HG03378 (cell line): ENCODE measurements at regions not wholly inside any gene's neighbourhood (a gene's known extent, or its start where the extent isn't known, plus 50 kb on each side); places are given as distances from the start of the nearest gene placed in this dataset.

Experiments used
- ATAC-seq: cut with Tn5 transposase; IDR thresholded peaks from one replicate; pipeline ENCODE4 v1.9.1; 2021; ENCODE audit warnings: mild to moderate bottlenecking, moderate library complexity; ENCODE audit not compliant: unreplicated experiment

GRCh38 chr12:127389923-127390322, 877.0 kb upstream of the TMEM132C start:
- no peak for ATAC-seq

GRCh38 chr12:127393465-127393864, 873.5 kb upstream of the TMEM132C start:
- ATAC-seq: no peak

DNA sequence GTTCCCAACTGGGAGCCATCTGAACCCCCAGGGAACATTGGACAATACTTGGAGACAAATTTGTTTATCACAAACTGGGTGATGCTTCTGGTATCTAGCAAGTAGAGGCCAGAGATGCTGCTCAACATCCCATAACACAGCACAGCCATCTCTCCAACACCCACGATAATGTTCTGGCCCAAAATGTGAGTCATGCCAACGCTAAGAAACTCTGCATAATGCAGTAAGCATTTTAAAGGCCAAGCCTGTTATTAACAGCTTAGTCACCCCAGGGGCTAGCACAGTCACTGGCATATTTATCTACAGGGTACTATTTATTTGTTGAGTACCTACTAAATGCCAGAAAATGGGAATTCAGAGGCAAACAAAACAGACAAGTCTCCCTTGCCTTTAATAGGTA, 873.1 kb upstream of the TMEM132C start:
- ATAC-seq: no peak

DNA sequence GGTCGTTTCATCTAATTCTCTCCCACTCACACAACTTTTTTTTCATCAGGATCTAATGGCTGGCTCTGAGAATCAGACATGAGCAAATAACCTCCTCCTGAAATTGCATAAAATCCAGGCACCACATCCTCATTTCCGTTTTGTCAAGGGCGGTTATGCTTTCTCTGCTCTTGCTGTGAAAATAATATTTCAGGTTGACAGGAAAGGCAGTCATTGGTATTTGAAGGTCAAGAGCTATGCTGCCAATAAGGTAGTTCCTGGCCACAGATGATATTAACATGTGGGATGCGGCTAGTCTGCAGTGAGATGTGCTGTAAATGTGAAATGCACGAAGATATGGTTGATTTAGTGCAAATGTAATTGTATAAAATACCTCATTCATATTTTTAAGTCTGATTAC, 870.2 kb upstream of the TMEM132C start:
- no peak for ATAC-seq

DNA sequence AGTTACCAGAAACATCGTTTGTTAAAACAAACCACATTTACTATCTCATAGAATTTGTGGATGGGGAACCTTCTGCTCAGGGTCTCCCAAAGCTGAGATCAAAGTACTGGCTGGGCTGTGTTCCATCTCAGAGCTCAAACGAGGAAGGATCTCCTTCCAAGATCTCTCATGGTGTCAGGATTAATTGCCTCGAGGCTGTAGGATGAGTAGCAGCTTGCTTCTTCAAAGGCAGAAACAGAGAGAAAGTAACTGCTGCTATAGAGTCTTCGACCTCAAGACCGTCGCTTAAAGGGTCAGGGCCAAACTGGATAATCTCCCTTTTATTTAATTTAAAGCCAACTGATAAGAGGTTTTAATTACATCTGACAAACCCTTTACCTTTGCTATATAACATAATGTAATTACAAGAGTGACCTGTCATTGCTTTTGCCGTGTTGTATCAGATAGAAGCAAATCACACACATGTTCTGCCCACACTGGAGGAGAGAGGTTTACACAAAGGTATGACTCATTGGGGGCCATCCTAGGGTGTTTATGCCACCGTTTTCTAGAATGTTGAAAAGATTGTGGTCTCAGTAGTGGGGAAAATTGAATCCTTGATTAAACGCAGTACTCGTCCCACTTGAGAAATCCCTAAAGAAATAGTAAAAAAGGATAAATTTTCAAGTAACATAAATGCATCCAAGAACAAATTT, 868.8 kb upstream of the TMEM132C start:
- no peak for ATAC-seq

DNA sequence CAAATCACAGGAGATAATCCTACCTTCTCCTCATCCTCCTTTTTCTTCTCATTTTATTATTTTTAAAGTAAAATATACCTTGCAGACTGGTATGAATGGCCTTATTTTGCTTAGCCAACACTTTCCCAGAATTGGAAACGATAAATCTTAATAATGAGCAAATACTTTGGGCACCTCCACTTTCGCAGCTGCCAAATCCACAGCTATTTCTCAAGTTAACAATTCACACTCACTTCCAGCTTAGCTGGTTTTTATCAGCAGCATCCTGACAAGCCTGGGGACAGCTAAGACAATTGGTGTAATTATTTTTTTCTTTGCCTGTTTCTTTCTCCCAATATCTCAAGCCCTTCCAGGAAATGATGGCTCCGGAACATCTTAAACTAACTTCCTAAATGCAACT, 867.5 kb upstream of the TMEM132C start:
- no peak for ATAC-seq

GRCh38 chr12:127400221-127400620, 866.7 kb upstream of the TMEM132C start:
- no peak for ATAC-seq

- ATAC-seq: no peak
Observed at GRCh38 chr12:127401005-127401404, 866.0 kb upstream of the TMEM132C start.

GRCh38 chr12:127401536-127401935, 865.4 kb upstream of the TMEM132C start:
- ATAC-seq: no peak

- no peak for ATAC-seq
Observed at GRCh38 chr12:127411166-127411915, 855.6 kb upstream of the TMEM132C start.

DNA sequence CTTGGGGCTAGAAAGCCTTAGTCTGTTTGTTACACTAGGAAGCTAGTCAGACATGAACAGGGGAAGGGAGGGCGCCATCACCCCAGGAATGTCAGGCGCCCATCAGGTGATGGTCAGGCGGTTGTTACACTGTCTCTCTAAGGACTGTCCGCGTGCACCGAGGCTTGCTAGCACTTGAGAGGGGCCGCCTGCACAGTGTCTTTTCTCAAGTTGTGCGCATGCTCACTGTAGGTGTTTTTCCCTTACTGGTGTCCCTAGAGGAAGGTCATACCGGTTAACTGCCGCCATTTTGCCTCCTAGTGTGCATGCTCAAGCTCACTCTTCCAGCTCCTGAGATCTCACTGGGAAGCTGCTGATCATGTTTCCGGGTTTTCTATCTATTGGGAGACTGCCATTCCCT, 855.0 kb upstream of the TMEM132C start:
- no peak for ATAC-seq

DNA sequence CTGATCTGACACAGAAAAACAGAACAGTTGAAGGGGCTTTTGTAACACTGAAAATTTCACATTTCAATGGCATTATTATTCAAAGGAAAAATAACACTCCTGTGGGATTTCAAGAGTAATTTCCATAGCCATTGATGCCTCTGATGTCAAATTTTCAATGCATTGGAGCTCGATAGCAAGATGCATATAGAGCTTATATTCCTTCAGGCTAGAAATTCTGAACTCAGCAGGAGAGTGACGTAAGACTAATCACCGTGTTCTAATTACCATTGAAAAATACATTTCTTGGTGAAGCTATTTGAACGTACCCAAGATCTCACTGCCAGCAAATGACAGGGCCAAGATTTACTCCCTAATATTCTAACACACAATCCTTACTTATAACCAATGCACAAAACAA, 854.1 kb upstream of the TMEM132C start:
- ATAC-seq: no peak

DNA sequence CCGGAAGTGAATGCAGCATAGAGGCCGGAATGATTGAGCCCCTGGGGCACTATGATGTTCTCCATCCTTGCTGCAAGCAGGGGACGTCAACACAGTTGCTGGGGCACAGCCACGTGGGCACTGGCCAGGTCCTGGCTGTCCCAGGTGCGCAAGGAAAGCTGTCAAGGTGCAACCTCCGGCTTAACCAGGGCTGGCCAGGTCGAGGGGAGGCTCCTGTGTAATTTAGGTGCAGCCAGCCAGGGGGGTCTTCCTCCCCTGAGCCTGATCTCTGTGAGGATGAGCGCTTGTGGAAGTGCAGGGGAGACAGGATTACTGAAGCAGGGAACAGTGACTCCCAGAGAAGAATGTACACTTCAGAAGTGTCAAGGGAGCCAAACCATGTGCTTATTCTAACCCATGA, 852.8 kb upstream of the TMEM132C start:
- no peak for ATAC-seq

GRCh38 chr12:127414636-127415035, 852.3 kb upstream of the TMEM132C start:
- ATAC-seq: no peak

DNA sequence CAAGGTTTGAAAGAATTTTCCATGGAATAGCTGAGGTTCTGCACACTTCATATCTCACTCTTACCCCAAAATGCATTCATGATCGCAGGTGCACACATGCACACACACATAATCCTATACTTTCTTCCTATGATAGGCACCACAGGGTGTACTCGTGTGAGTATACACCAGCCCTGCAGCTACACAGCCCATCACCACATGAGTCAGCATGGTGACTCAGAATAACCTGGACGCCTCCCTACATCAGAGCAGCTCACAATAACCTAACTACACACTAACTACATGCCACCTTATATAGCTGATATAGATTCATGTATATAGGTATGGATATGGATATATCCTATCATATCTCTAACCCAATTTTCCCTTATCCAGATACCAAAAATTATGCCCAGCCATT, 850.2 kb upstream of the TMEM132C start:
- no peak for ATAC-seq

DNA sequence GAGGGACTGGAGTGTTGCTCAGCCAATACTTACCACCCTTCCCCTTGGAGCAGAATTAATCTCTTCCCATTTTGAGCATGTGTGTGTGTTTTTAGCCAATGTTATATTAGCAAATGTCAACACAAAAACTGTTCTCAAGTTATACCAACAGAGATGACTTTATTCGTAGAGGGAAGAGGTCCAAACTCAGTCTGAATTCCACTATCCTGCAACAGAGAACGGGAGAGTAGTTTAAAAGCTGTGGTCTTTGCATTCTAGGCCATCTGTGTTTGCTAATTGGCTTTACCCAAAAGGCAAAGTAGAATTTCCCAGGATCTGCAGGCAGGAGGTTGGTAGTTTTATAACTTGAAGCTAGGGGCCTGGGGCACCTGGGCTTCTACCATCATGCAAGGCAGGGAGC, 847.9 kb upstream of the TMEM132C start:
- ATAC-seq: no peak

- no peak for ATAC-seq
Observed at GRCh38 chr12:127421614-127422013, 845.4 kb upstream of the TMEM132C start.

GRCh38 chr12:127422935-127423566, 843.9 kb upstream of the TMEM132C start:
- ATAC-seq: no peak

- no peak for ATAC-seq
Observed at GRCh38 chr12:127425474-127425873, 841.5 kb upstream of the TMEM132C start.

GRCh38 chr12:127428420-127428819, 838.5 kb upstream of the TMEM132C start:
- ATAC-seq: no peak

DNA sequence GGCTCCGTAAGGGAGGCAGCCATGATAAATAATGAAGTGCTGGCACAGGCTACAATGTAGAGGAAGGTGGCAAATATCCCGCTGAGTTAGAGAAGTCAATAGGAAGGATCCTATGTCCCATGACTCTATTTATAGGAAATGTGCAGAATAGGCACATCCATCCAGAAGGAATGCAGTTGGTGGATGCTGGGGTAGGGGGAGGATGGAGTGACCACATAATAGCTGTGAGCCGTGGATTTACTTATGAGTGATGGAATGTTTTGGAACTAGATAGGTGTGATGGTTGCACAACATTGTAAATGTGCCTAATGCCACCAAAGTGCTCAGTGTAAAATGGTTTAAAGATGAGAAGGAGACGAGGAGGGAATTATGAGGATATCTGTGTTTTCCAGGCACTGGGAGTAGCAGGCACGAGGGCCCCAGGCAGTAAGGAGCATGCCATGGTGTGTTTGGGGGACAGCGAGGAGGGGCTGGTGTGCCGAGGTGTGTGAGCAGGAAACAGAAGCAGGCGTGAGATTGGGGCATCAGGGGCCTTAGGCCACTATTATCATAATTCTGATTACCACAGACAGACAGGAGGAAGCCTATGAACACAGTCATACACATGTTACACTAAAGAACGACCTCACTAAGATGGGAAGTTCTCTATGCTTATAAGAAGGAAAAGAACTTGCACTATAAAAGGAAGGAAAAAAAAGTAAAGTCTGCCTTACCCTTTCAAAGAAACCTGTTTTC, 837.3 kb upstream of the TMEM132C start:
- no peak for ATAC-seq
